Adrenal gland (tissue), 9 donors: ENCODE measurements at regions not wholly inside any gene's neighbourhood (a gene's known extent, or its start where the extent isn't known, plus 50 kb on each side); places are given as distances from the start of the nearest gene placed in this dataset.

Experiments used
- DNase-seq, 7 donors: peaks; one replicate each; pipeline ENCODE4 v3.0.0-alpha.2; 2019 to 2020
- H3K27ac ChIP-seq, 5 donors: fragments of 200-600 bp; sonication (generic) in 4 of 5; 1 replicate in 3 of 5; 2 replicates in 2 of 5; pipeline versions ENCODE4 v1.5.1 to v1.8.0; 2016 to 2020; ENCODE audit warnings: mild to moderate bottlenecking in 1 of 5
- H3K27me3 ChIP-seq: fragments of 200-600 bp; 2 replicates; pipeline ENCODE4 v1.8.0; 2021
- H3K36me3 ChIP-seq, 2 donors: fragments of 200-600 bp; replicated peaks in 1 of 2; 1 replicate in 1 of 2; 2 replicates in 1 of 2; pipeline versions ENCODE4 v1.5.1 to v1.8.0; 2018 to 2022
- H3K4me1 ChIP-seq, 2 donors: fragments of 200-600 bp; replicated peaks in 1 of 2; 1 replicate in 1 of 2; 2 replicates in 1 of 2; pipeline versions ENCODE4 v1.5.1 to v1.8.0; 2018 to 2021
- H3K4me3 ChIP-seq, 4 donors: fragments of 200-600 bp; sonication (generic) in 3 of 4; one replicate each; pipeline ENCODE4 v1.5.1; 2016 to 2018
- H3K9me3 ChIP-seq, 3 donors: fragments of 200-600 bp; sonication (generic) in 1 of 3; replicated peaks in 1 of 3; 1 replicate in 2 of 3; 2 replicates in 1 of 3; pipeline versions ENCODE4 v1.5.1 to v1.8.0; 2016 to 2021
- POLR2A ChIP-seq, 2 donors: fragments of 450-650 bp; IDR thresholded peaks; one replicate each; pipeline ENCODE4 v1.6.1; 2017; ENCODE audit warnings: antibody characterized with exemption in 2 of 2, mild to moderate bottlenecking in 2 of 2, moderate library complexity in 1 of 2
- WGBS, 4 donors: extraction: QIAGEN DNeasy Blood & Tissue Kit in 2 of 4; methylation state at CpG; one replicate each; pipeline versions ENCODE4 v1.1.5 to v1.1.7; 2013 to 2017; 5-methylcytosine and 5-hydroxymethylcytosine counted together
- intact Hi-C, 2 donors: fragments of 100-400 bp; cut with DNase I; formaldehyde crosslinking; loops; one replicate each; pipeline versions ENCODE4 v1.14.1 to v1.15.0; 2022 to 2023
- TF ChIP-seq, protein P1 (sequence below), 6 experiments: fragments of 450-650 bp in 4 of 6; fragments of 200-600 bp in 2 of 6; sonication (generic) in 1 of 6; IDR thresholded peaks; 1 replicate in 5 of 6; 2 replicates in 1 of 6; pipeline versions ENCODE4 v1.5.1 to v1.8.0; 2016 to 2021; ENCODE audit warnings: antibody characterized with exemption in 6 of 6, mild to moderate bottlenecking in 2 of 6, moderate library complexity in 1 of 6
- donor health status: healthy with polysubstance abuse.
- donor health status: Bipolar disorder and iron deficiency.
- donor health status: DM: yes; HTN: yes; CAD: no.
- donor health status: DM: no; HTN: no; CAD: no.
- donor health status: DM: no; HTN: no; CAD: no.

- DNase-seq, result no peak
- H3K4me1 ChIP-seq, result no peaks in the 10 kb centered on the region
- intact Hi-C loops, result no loop called here
- 45 to 91% (median 81%) methylated on average over 1 of the region's 1 CpG for WGBS, 4 donors
- no peak for TF ChIP-seq POLR2A (IDR thresholded peaks at IDR 0.05)
- TF ChIP-seq, protein P1, sequence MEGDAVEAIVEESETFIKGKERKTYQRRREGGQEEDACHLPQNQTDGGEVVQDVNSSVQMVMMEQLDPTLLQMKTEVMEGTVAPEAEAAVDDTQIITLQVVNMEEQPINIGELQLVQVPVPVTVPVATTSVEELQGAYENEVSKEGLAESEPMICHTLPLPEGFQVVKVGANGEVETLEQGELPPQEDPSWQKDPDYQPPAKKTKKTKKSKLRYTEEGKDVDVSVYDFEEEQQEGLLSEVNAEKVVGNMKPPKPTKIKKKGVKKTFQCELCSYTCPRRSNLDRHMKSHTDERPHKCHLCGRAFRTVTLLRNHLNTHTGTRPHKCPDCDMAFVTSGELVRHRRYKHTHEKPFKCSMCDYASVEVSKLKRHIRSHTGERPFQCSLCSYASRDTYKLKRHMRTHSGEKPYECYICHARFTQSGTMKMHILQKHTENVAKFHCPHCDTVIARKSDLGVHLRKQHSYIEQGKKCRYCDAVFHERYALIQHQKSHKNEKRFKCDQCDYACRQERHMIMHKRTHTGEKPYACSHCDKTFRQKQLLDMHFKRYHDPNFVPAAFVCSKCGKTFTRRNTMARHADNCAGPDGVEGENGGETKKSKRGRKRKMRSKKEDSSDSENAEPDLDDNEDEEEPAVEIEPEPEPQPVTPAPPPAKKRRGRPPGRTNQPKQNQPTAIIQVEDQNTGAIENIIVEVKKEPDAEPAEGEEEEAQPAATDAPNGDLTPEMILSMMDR (IDR thresholded peaks at IDR 0.05), result no peak
- H3K27ac ChIP-seq, result no peak overlapping the region
- H3K27me3 ChIP-seq, result no peaks in the 10 kb centered on the region
- H3K9me3 ChIP-seq, result no peaks in the 10 kb centered on the region
- H3K36me3 ChIP-seq, result no peaks in the 10 kb centered on the region
- H3K4me3 ChIP-seq, result no peak overlapping the region
Observed at GRCh38 chr6:19918436-19918835, 81.3 kb downstream of the ID4 start.

GRCh38 chr6:19921786-19922185 lies 84.6 kb downstream of the ID4 start:
- Histone ChIP-seq H3K27ac (no peak overlapping the region), H3K27me3 (no peaks in the 10 kb centered on the region), H3K9me3 (no peaks in the 10 kb centered on the region), H3K4me3 (no peak overlapping the region), H3K4me1 (no peaks in the 10 kb centered on the region), H3K36me3 (no peaks in the 10 kb centered on the region)
- WGBS, 4 donors, result 24 to 39% (median 30%) methylated on average over 9 of the region's 9 CpGs
- DNase-seq, result no peak
- intact Hi-C loops, result no loop called here
- TF ChIP-seq, protein P1 (IDR thresholded peaks at IDR 0.05), result no peak
- no peak for TF ChIP-seq POLR2A (IDR thresholded peaks at IDR 0.05)

DNA sequence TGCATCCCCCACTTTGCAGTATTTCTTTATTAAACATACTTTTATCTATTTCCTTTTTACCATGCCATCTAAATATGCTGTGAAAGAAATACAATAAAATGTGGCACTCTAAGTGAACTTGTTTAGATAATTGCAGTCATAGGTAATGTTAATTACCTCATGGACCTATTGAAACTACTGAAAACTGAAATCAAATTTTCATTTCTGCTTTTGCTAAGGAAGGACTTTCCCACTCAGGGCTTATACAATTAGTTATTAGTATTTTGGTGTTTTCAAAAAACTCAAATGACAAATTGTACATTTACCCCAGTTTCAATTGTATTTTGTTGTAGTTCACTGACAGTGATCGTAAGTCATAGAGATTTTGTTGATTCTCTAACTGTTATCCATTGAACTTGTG lies 88.4 kb downstream of the ID4 start:
- Histone ChIP-seq H3K27ac (no peak overlapping the region), H3K4me1 (no peaks in the 10 kb centered on the region), H3K4me3 (no peak overlapping the region), H3K27me3 (no peaks in the 10 kb centered on the region), H3K36me3 (no peaks in the 10 kb centered on the region), H3K9me3 (no peaks in the 10 kb centered on the region)
- no peak for TF ChIP-seq POLR2A (IDR thresholded peaks at IDR 0.05)
- TF ChIP-seq, protein P1 (IDR thresholded peaks at IDR 0.05), result no peak
- DNase-seq, result no peak
- intact Hi-C loops, result no loop called here
- 76 to 96% (median 80%) methylated on average over 1 of the region's 1 CpG for WGBS, 4 donors

- Histone ChIP-seq H3K9me3 (no peaks in the 10 kb centered on the region), H3K27ac (no peak overlapping the region), H3K4me1 (no peaks in the 10 kb centered on the region), H3K4me3 (no peak overlapping the region), H3K27me3 (no peaks in the 10 kb centered on the region), H3K36me3 (no peaks in the 10 kb centered on the region)
- TF ChIP-seq POLR2A (IDR thresholded peaks at IDR 0.05), result no peak
- TF ChIP-seq, protein P1 (IDR thresholded peaks at IDR 0.05), result no peak
- WGBS, 4 donors, result 72 to 92% (median 78%) methylated on average over 2 of the region's 2 CpGs
- intact Hi-C loops, result no loop called here
- DNase-seq, result no peak
Observed at GRCh38 chr6:19928461-19928860, 91.3 kb downstream of the ID4 start.
